PC-3 (cell line): ENCODE measurements at regions not wholly inside any gene's neighbourhood (a gene's known extent, or its start where the extent isn't known, plus 50 kb on each side); places are given as distances from the start of the nearest gene placed in this dataset.

Experiments used
- CTCF ChIP-seq: fragments of 300-600 bp; sonication (generic); conservative IDR thresholded peaks from 2 replicates; pipeline ENCODE4 v1.5.1; 2017; ENCODE audit warnings: antibody characterized with exemption, low read depth, mild to moderate bottlenecking, low read length
- EZH2phosphoT487 ChIP-seq: fragments of 300-600 bp; sonication (generic); IDR thresholded peaks from 2 replicates; pipeline ENCODE4 v1.6.1; 2018; ENCODE audit warnings: mild to moderate bottlenecking, antibody characterized with exemption, low read length, borderline replicate concordance

- TF ChIP-seq CTCF (no peak), EZH2phosphoT487 (no peak)
These were observed 68.0 kb upstream of the IQSEC1 start for GRCh38 chr3:13141183-13141582.
